ENCODE measurements at regions not wholly inside any gene's neighbourhood (a gene's known extent, or its start where the extent isn't known, plus 50 kb on each side); places are given as distances from the start of the nearest gene placed in this dataset.

DNA sequence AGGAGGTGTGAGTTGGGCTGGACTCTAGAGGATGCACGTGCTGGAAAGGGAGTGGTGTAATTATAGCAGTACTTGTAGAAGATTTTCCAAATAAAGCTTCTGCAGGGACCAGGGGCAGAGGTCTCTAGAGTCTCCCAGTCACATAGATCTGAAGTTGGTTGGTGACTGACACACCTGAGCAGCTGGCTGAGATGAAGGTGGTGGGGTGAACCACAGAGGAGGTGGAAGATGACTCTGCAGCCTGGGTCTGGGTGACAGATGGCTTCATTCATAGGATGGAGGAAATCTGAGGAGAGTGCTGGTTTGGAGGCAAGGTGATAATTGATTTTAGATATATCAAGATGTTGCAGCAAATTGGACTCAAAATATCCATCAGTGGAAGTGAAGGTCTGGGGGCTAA lies 178.9 kb upstream of the IVNS1ABP start:
- no peak for DNase-seq

GRCh38 chr1:185495007-185495406 lies 178.0 kb upstream of the IVNS1ABP start:
- DNase-seq: no peak

DNA sequence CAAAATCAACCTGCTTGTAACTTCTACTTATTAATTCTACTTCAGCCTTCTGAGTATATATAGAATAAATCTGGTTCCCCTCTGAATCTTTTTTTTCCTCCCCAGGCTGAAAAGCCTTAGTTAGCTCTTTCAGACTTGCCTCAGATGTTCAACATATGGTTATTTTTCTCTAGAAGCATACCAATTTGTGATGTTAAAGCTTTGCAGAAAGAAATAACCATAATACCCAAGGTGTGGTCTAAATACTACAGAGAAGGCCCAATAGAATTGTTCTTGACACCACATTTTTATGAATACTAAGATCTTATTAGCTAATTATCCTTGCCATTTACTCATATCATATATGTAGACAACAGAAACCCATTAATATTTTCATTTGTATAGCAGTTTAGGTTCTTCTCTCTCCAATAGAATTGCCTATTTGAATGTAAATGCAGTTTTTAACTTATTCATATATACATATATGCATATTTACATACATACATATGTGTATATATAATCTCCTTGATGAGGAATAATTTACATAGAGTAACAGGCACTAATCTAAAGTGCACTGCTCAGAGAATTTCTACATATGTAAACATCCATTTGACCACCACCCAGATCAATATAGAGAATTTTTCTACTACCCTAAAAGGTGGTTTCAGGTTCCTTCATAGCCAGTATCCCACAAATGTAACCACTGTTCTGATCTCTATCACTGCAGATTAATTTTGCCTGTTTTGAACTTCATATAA lies 175.2 kb upstream of the IVNS1ABP start:
- no peak for DNase-seq

- DNase-seq: no peak
Measured at GRCh38 chr1:185491604-185492003, 174.6 kb upstream of the IVNS1ABP start.

GRCh38 chr1:185490924-185491323 lies 173.9 kb upstream of the IVNS1ABP start:
- DNase-seq: no peak

GRCh38 chr1:185489406-185489805 lies 172.4 kb upstream of the IVNS1ABP start:
- DNase-seq: no peak

- DNase-seq: no peak
Measured at GRCh38 chr1:185488808-185489207, 171.8 kb upstream of the IVNS1ABP start.

GRCh38 chr1:185487936-185488335 lies 170.9 kb upstream of the IVNS1ABP start:
- DNase-seq: no peak

DNA sequence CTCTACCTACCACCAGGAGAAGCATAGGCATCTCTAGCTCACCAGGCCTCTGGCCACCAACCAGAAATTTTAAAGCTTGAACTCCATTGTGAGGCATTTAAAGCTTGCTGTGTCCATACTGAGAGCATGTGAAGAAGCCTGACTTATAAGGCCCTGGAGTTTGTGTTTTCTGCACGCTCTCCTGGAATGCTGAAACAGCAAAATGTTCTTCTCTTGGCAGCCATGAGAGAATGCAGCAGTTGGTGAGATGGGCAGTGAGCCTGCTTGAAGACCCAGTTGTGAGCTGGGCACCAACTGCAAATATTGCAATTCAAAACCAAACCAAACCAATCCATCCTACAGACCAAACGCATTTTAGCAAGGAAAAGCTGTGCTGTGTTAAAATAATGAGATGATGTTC lies 170.0 kb upstream of the IVNS1ABP start:
- DNase-seq: no peak

DNA sequence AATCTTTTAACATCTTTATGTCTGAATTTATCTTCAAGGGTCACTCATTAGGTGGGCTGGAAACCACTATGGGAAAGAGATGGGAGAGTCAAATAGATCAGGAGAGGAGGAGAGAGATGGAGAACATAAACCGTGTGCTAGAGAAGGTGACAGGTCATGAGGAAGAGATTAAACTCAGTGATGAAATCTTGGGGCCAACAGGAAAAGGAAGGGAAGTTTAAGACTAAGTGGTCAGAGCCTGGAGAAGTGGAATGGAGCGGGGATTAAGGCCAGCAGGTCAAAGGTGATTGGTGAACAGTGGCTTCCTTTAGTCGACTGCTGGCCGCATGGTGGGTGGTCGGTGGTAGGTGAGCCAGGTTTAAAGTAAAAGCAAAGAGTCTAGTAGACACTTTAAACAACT lies 169.3 kb upstream of the IVNS1ABP start:
- DNase-seq: no peak

GRCh38 chr1:185483664-185484450 lies 166.8 kb upstream of the IVNS1ABP start:
- no peak for DNase-seq

DNA sequence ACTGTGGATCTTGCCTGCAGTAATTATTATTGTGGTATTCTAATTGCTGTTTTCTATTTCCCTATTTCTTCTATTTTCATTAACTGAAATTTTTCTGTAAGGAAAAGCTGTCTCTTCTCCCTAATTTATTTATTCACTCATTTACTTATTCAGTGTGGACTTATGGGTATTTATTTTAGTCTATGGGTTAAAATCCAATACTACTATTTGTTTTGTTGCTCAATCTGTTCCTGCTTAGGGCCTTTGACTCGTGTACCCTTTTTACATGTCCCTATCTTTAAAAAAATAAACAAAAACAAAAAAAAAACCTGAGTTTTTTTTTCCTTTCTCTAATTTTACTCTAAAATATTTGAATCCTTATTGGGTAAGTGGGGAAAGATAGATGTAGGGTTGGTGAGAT lies 166.2 kb upstream of the IVNS1ABP start:
- no peak for DNase-seq

DNA sequence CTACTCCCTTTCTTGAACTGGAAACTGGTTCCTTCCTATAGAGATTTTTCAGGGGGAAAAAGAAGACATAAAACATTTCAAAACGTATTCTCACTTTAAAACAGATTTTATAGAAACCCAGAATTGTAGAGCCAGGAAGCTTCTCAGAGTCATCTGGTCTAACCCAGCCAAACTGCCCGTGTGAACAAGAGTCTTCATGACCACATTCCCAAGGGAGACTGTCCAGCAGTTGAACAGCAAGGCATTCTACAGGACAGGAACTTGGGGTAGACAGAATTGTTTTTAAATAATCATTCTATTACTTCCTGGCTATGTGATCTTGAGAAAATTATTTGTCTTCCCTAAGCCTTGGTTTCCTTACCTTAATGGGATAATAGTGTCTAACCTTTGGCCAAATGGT lies 163.5 kb upstream of the IVNS1ABP start:
- DNase-seq: no peak

DNA sequence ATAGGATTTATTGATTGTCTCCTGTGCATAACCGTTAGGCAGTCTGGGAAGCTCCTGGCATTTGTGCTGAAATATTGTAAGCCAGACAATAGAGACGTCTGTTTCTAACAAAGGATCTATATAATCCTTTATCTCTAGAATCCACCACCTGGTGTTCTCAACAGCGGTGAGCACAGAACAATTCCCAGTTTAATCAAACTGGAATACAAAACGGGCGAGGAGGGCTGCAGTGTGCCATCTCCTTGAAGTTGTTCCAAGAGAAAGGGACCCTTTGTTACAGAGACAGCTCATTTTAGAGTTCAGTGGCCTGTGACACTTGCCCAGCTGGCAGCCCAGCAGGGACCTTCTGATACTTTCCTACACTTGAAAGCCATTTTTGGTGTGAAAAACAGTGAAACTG lies 162.8 kb upstream of the IVNS1ABP start:
- peak; percentile 32 to 49 for DNase-seq

GRCh38 chr1:185478877-185479276 lies 161.8 kb upstream of the IVNS1ABP start:
- DNase-seq: no peak

DNA sequence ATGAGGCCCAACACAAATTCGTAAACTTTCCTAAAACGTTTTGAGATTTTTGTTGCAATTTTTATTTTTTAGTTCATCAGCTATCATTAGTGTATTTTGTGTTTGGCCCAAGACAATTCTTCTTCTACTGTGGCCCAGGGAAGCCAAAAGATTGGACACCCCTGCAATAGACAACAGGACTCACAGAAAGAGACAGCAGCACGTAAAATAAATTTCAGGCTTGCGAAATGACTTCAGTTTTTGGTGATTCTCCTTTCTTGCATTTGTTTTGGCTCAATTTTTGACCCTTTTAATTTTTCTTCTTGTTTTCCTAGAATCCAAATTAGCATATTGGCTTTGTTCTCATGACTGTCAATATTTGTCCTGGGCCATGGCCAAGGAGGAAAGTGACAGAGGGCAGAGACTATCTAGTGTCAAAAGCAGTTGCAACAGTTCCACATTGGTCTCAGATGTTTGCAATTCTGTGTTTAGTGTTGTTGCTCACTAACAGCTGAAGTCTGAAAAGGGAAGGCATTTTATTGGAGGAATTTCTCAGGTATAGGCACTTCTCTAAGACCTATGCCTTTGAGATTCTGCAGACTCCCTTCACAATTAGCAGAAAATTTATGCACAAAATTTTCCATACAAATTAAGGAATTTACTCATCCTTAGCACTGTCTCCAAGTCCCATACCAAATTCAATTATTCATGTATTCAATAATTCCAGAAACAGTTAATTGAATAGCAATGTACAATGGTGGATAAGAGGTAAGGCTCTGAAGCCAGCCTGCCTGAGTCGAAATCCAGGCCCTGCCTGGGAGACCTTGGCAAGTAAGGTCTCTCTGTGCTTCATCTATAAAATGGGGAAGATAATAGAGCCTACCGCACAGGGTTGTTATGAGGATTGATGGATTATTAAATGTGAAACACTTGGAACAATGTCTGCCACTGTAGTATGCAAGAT lies 160.9 kb upstream of the IVNS1ABP start:
- peak; percentile 51 to 76 for DNase-seq

GRCh38 chr1:185474440-185475149 lies 157.6 kb upstream of the IVNS1ABP start:
- DNase-seq: no peak

- DNase-seq: no peak
Measured at GRCh38 chr1:185473186-185473585, 156.1 kb upstream of the IVNS1ABP start.

- no peak for DNase-seq
Measured at GRCh38 chr1:185468626-185469025, 151.6 kb upstream of the IVNS1ABP start.

DNA sequence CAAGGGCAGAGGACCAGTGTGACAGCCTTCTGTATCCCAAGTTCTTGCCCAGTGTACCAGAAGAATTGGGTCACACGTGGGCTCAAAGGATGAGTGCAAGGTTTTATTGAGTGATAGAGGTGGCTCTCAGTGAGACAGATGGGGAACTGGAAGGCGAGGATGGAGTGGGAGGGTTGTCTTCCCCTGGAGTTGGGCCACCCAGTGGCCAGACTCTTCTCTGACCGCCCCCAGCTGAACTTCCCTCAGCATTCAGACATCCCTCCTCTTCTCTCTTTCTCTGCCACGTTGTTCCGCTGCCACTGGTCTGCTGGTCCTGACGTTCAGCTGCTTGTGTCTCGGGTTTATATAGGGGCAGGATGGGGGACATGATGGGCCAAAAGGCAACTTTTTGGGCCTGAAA lies 150.1 kb upstream of the IVNS1ABP start:
- DNase-seq: no peak

DNA sequence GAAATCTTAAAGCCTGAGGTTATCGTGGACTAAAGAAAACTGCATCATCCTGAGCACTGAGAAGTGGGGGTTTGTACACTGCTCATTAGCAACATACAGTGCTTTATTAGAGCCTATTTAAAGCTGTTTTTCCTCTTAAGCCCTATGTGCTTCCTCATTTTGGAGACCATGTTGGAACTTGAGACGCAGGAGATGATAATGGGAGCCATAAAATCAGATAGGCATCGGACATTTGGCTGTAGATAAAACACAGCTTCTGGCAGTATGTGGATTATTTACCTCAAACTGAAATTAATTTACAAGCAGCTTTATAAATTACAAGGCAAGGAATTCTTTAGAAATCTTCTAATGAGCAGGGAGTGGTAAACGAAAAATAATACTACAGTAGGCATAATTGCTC lies 147.7 kb upstream of the IVNS1ABP start:
- DNase-seq: no peak

GRCh38 chr1:185463433-185463832 lies 146.4 kb upstream of the IVNS1ABP start:
- no peak for DNase-seq

DNA sequence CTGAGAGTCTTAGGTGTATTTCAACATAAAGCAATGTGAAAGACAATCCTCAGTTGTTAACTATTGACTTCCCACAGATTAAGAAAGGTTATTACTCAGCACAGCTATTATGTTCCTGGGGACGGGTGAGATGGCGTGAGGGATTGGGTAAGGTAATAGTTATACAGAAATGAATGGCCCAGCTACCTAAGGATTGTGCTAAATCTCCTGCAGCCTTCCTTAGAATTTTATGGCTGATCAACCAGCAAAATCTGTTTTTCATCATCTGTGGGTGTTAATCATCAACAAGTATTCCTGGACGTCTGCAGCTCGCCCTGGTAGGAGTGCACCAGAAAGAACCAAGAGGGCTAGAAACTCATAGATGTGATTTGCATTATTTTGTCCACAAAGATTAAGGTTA lies 146.0 kb upstream of the IVNS1ABP start:
- DNase-seq: no peak

Measured in NCI-H2081 (cell line).